ENCODE measurements at regions not wholly inside any gene's neighbourhood (a gene's known extent, or its start where the extent isn't known, plus 50 kb on each side); places are given as distances from the start of the nearest gene placed in this dataset.
A peak's percentile ranks its signal among the peaks of the same experiment; 100 is the strongest.

- H3K27me3 ChIP-seq (ENCODE audit: insufficient read depth, low read length) = no peaks in the 10 kb centered on the region
- no peak overlapping the region for H3K4me3 ChIP-seq (ENCODE audit: low read length)
- 97% methylated on average over 3 of the region's 5 CpGs for WGBS
- H3K9ac ChIP-seq (ENCODE audit: low read depth, low read length) = no peak overlapping the region
- H3K36me3 ChIP-seq (ENCODE audit: insufficient read depth, low read length) = no peaks in the 10 kb centered on the region
- H3K27ac ChIP-seq (ENCODE audit: low read depth, low read length) = no peak overlapping the region
- H3K9me3 ChIP-seq (ENCODE audit: insufficient read depth, low read depth, low read length) = no peaks in the 10 kb centered on the region
- H3K4me1 ChIP-seq (ENCODE audit: insufficient read depth, low read length) = no peaks in the 10 kb centered on the region
These were observed 858.4 kb upstream of the POU3F4 start for GRCh38 chrX:82649645-82650044.

DNA sequence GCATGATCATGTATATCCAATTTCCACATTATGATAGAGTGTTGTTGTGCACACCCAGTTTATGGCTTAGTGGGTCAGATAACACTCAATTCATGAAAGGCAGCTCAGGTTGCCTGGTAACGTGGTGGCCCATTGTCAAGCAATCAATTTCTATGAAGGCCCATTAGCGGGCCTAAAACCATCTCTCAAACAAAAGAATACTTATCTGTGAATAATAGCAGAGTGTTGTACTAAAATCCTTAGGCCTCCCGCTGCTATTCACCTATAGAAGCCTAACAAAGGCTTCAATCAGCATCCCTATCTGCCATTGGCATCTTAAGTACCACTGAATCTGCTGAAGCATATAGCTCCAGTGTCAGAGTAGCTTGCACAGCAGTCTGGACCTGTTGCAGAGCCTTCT lies 849.6 kb upstream of the POU3F4 start:
- Histone ChIP-seq H3K4me1 (ENCODE audit: insufficient read depth, low read length) (no peaks in the 10 kb centered on the region), H3K27ac (ENCODE audit: low read depth, low read length) (no peak overlapping the region), H3K4me3 (ENCODE audit: low read length) (no peak overlapping the region), H3K36me3 (ENCODE audit: insufficient read depth, low read length) (no peaks in the 10 kb centered on the region), H3K9me3 (ENCODE audit: insufficient read depth, low read depth, low read length) (no peaks in the 10 kb centered on the region), H3K9ac (ENCODE audit: low read depth, low read length) (no peak overlapping the region), H3K27me3 (ENCODE audit: insufficient read depth, low read length) (no peaks in the 10 kb centered on the region)
- 31% methylated on average over 2 of the region's 3 CpGs for WGBS

DNA sequence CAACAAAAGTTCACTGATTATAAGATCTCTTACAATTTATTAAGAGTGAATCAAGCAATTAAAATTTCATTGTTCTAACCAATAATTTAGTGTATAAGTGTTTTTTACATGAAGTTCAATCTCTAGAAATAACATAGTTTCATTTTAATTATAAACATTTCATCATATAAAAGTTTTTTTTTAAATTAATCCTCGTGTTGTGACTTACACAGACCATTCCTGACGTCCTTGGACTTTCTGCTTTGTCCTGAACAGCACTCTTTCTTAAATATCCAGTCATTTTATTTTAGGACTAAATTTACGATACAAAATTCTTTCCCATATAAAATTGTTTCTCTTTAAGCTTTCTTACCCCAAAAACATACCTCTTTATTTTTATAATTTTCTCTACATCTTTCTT lies 841.7 kb upstream of the POU3F4 start:
- no peaks in the 10 kb centered on the region for H3K36me3 ChIP-seq (ENCODE audit: insufficient read depth, low read length)
- no peak overlapping the region for H3K4me3 ChIP-seq (ENCODE audit: low read length)
- no peak overlapping the region for H3K9ac ChIP-seq (ENCODE audit: low read depth, low read length)
- H3K27ac ChIP-seq (ENCODE audit: low read depth, low read length) = no peak overlapping the region
- H3K27me3 ChIP-seq (ENCODE audit: insufficient read depth, low read length) = no peaks in the 10 kb centered on the region
- no peaks in the 10 kb centered on the region for H3K4me1 ChIP-seq (ENCODE audit: insufficient read depth, low read length)
- H3K9me3 ChIP-seq (ENCODE audit: insufficient read depth, low read depth, low read length) = peaks cover 23% of the 10 kb centered on the region
- 49% methylated on average over 3 of the region's 3 CpGs for WGBS

- Histone ChIP-seq H3K27me3 (ENCODE audit: insufficient read depth, low read length) (no peaks in the 10 kb centered on the region), H3K4me1 (ENCODE audit: insufficient read depth, low read length) (no peaks in the 10 kb centered on the region), H3K36me3 (ENCODE audit: insufficient read depth, low read length) (no peaks in the 10 kb centered on the region), H3K4me3 (ENCODE audit: low read length) (no peak overlapping the region), H3K9me3 (ENCODE audit: insufficient read depth, low read depth, low read length) (no peaks in the 10 kb centered on the region), H3K9ac (ENCODE audit: low read depth, low read length) (no peak overlapping the region), H3K27ac (ENCODE audit: low read depth, low read length) (no peak overlapping the region)
These were observed 833.0 kb upstream of the POU3F4 start for GRCh38 chrX:82675104-82675503.

- Histone ChIP-seq H3K4me3 (ENCODE audit: low read length) (no peak overlapping the region), H3K27me3 (ENCODE audit: insufficient read depth, low read length) (no peaks in the 10 kb centered on the region), H3K27ac (ENCODE audit: low read depth, low read length) (no peak overlapping the region), H3K9me3 (ENCODE audit: insufficient read depth, low read depth, low read length) (no peaks in the 10 kb centered on the region), H3K4me1 (ENCODE audit: insufficient read depth, low read length) (no peaks in the 10 kb centered on the region), H3K36me3 (ENCODE audit: insufficient read depth, low read length) (no peaks in the 10 kb centered on the region), H3K9ac (ENCODE audit: low read depth, low read length) (no peak overlapping the region)
- 95% methylated on average over 1 of the region's 2 CpGs for WGBS
These were observed 831.7 kb upstream of the POU3F4 start for GRCh38 chrX:82676386-82676785.

- H3K9ac ChIP-seq (ENCODE audit: low read depth, low read length) = no peak overlapping the region
- H3K27me3 ChIP-seq (ENCODE audit: insufficient read depth, low read length) = no peaks in the 10 kb centered on the region
- no peak overlapping the region for H3K27ac ChIP-seq (ENCODE audit: low read depth, low read length)
- WGBS = 94% methylated on average over 2 of the region's 3 CpGs
- no peaks in the 10 kb centered on the region for H3K4me1 ChIP-seq (ENCODE audit: insufficient read depth, low read length)
- H3K4me3 ChIP-seq (ENCODE audit: low read length) = no peak overlapping the region
- H3K9me3 ChIP-seq (ENCODE audit: insufficient read depth, low read depth, low read length) = no peaks in the 10 kb centered on the region
- H3K36me3 ChIP-seq (ENCODE audit: insufficient read depth, low read length) = no peaks in the 10 kb centered on the region
These were observed 830.8 kb upstream of the POU3F4 start for GRCh38 chrX:82677286-82677685.

DNA sequence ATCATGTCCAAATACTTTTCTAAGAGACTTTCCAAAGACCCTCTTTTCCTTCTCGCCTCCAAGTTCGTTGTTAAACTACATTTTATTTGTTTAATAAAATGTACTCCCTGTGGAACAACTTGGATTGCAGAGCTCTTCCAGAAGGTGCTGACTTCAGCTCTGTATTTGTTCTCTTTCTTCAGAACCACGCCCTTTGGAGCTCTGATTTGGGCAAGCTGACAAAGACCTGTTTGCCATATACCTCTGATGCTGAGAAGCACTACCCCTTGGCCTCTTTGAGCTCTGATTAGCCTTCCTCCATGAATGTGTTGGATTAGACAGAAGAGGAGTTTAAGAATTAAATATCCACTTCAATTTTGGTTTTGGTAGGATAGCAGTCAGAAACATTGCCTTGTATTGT lies 815.1 kb upstream of the POU3F4 start:
- H3K9me3 ChIP-seq (ENCODE audit: insufficient read depth, low read depth, low read length) = no peaks in the 10 kb centered on the region
- H3K4me1 ChIP-seq (ENCODE audit: insufficient read depth, low read length) = no peaks in the 10 kb centered on the region
- 69% methylated on average over 1 of the region's 3 CpGs for WGBS
- H3K4me3 ChIP-seq (ENCODE audit: low read length) = no peak overlapping the region
- H3K27ac ChIP-seq (ENCODE audit: low read depth, low read length) = no peak overlapping the region
- no peak overlapping the region for H3K9ac ChIP-seq (ENCODE audit: low read depth, low read length)
- no peaks in the 10 kb centered on the region for H3K27me3 ChIP-seq (ENCODE audit: insufficient read depth, low read length)
- H3K36me3 ChIP-seq (ENCODE audit: insufficient read depth, low read length) = no peaks in the 10 kb centered on the region

DNA sequence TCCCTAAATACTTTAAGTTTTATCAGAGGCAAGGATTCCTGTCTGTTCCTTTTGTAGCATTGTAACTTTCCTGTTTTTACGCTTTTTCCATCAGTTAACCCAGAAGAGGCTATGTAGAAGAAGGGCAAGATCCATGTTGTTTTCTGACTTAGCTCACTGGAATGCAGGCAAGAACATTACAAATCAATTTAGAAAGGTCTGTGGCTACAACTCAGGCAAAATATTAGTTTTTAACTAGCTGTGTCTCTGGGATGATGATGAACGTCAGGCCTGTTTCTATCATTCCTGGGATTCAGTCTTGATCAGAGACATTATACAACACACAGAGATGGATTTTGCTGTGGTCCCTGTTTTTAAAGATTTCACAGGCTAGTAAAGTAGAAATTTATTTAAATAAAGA lies 813.0 kb upstream of the POU3F4 start:
- Histone ChIP-seq H3K27ac (ENCODE audit: low read depth, low read length) (no peak overlapping the region), H3K4me1 (ENCODE audit: insufficient read depth, low read length) (no peaks in the 10 kb centered on the region), H3K4me3 (ENCODE audit: low read length) (no peak overlapping the region), H3K9me3 (ENCODE audit: insufficient read depth, low read depth, low read length) (no peaks in the 10 kb centered on the region), H3K36me3 (ENCODE audit: insufficient read depth, low read length) (no peaks in the 10 kb centered on the region), H3K9ac (ENCODE audit: low read depth, low read length) (no peak overlapping the region), H3K27me3 (ENCODE audit: insufficient read depth, low read length) (no peaks in the 10 kb centered on the region)
- 83% methylated on average over 2 of the region's 2 CpGs for WGBS

DNA sequence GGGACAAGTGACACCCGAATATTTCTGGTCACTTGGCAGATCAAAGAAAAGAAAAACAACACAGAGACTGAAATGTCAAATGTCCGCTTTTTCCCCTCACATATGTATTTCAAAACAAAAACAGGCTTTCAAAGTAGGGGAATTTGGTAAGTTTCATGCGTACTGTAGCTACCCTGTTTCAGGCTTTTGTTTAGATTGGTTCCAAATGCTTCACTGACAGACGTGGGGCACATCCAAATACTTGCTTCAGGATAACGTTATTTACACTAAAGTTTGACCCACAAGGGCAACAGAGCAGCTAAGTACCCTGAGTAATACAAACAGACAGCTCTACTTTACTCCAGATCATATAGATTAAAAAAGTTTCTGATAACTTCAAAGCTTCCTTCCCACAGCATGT lies 804.5 kb upstream of the POU3F4 start:
- Histone ChIP-seq H3K4me3 (ENCODE audit: low read length) (no peak overlapping the region), H3K9ac (ENCODE audit: low read depth, low read length) (no peak overlapping the region), H3K4me1 (ENCODE audit: insufficient read depth, low read length) (peaks cover 11% of the 10 kb centered on the region; the same call in 1 of the 2 replicates), H3K27ac (ENCODE audit: low read depth, low read length) (no peak overlapping the region), H3K9me3 (ENCODE audit: insufficient read depth, low read depth, low read length) (no peaks in the 10 kb centered on the region), H3K36me3 (ENCODE audit: insufficient read depth, low read length) (no peaks in the 10 kb centered on the region), H3K27me3 (ENCODE audit: insufficient read depth, low read length) (no peaks in the 10 kb centered on the region)
- 60% methylated on average over 3 of the region's 5 CpGs for WGBS

DNA sequence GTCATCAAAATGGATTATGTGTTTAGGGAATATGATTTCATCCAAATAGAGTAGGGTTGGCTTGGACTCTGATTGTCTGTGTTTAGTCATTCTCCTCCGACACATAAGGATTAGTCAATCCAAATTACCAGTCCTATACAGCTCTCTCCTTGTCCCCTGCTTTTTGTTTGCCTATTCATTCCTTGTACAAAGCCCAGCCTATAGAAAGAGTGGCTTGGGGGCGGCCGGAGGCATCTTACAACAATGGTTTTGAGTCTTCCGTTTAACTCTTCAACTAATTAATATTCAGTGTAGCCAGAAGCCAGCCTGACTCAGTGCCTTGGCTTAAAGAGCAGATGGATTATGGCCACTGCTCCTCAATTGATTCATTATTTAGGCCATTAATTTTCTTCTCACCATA lies 796.6 kb upstream of the POU3F4 start:
- Histone ChIP-seq H3K4me3 (ENCODE audit: low read length) (no peak overlapping the region), H3K36me3 (ENCODE audit: insufficient read depth, low read length) (no peaks in the 10 kb centered on the region), H3K4me1 (ENCODE audit: insufficient read depth, low read length) (peaks cover 16% of the 10 kb centered on the region), H3K9me3 (ENCODE audit: insufficient read depth, low read depth, low read length) (no peaks in the 10 kb centered on the region), H3K27ac (ENCODE audit: low read depth, low read length) (peak overlapping the region; percentile 13; the same call in 1 of the 2 replicates), H3K9ac (ENCODE audit: low read depth, low read length) (no peak overlapping the region), H3K27me3 (ENCODE audit: insufficient read depth, low read length) (no peaks in the 10 kb centered on the region)
- WGBS = 33% methylated on average over 3 of the region's 4 CpGs

DNA sequence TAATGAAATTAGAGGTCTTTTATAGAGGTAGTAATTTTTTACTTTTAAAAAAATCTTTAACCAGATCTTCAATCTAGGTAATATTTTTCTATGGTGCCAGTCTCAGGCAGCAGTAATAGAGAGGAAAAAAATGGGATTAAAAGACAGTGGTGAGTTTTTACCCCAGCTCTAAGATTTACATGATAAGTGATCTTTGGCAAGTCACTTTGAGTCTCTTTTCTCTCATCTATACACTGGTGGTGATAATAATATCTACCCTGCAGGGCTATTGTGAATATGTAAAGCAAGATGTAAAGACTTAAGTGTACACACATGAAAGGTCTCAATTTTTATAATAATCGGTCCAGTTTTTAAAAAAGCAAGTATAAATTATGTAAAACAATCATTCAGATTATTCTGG lies 786.2 kb upstream of the POU3F4 start:
- peak overlapping the region; percentile 30; the same call in 1 of the 2 replicates for H3K27ac ChIP-seq (ENCODE audit: low read depth, low read length)
- no peaks in the 10 kb centered on the region for H3K36me3 ChIP-seq (ENCODE audit: insufficient read depth, low read length)
- no peak overlapping the region for H3K9ac ChIP-seq (ENCODE audit: low read depth, low read length)
- no CpG with 5 or more reads among the region's 1 CpG for WGBS
- H3K27me3 ChIP-seq (ENCODE audit: insufficient read depth, low read length) = no peaks in the 10 kb centered on the region
- peaks cover 28% of the 10 kb centered on the region for H3K4me1 ChIP-seq (ENCODE audit: insufficient read depth, low read length)
- no peaks in the 10 kb centered on the region for H3K9me3 ChIP-seq (ENCODE audit: insufficient read depth, low read depth, low read length)
- no peak overlapping the region for H3K4me3 ChIP-seq (ENCODE audit: low read length)

- Histone ChIP-seq H3K36me3 (ENCODE audit: insufficient read depth, low read length) (no peaks in the 10 kb centered on the region), H3K27ac (ENCODE audit: low read depth, low read length) (no peak overlapping the region), H3K9me3 (ENCODE audit: insufficient read depth, low read depth, low read length) (no peaks in the 10 kb centered on the region), H3K27me3 (ENCODE audit: insufficient read depth, low read length) (no peaks in the 10 kb centered on the region), H3K4me3 (ENCODE audit: low read length) (no peak overlapping the region), H3K9ac (ENCODE audit: low read depth, low read length) (no peak overlapping the region), H3K4me1 (ENCODE audit: insufficient read depth, low read length) (peaks cover 28% of the 10 kb centered on the region)
- WGBS = no CpG with 5 or more reads among the region's 1 CpG
These were observed 784.3 kb upstream of the POU3F4 start for GRCh38 chrX:82723806-82724205.
